ENCODE measurements at regions not wholly inside any gene's neighbourhood (a gene's known extent, or its start where the extent isn't known, plus 50 kb on each side); places are given as distances from the start of the nearest gene placed in this dataset.

DNA sequence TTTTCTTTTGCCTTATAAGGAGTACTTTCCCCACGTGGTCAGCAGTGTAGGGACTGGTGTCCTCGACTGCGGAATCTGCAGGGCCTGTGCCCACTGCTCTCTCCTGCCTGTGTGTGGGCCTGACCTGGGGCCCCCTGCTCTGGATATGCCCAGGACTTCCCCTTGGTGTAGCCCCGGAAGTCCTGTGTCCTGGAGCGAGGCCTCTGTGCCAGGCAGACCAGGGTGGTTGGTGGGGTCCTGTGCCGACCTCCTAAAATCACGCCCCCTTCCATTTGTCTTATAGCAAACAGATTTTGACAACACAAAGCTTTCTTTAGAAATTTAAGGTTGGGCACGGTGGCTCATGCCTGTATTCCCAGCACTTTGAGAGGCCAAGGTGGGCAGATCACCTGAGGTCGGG, 64.2 kb downstream of the DLL1 start:
- TF ChIP-seq CTCF (conservative IDR thresholded peaks at IDR 0.05; ENCODE audit: low read depth in 2 of 2) (no peak), REST (IDR thresholded peaks at IDR 0.05; ENCODE audit: unreplicated experiment) (no peak), EZH2 (IDR thresholded peaks at IDR 0.05; ENCODE audit: low read depth, unreplicated experiment) (no peak), EZH2phosphoT487 (IDR thresholded peaks at IDR 0.05; ENCODE audit: unreplicated experiment) (no peak), POLR2AphosphoS5 (IDR thresholded peaks at IDR 0.05; ENCODE audit: low read depth) (no peak), CREB1 (CRISPR knock-in tag; IDR thresholded peaks at IDR 0.05; ENCODE audit: low read depth) (no peak), ZNF331 (CRISPR knock-in tag; IDR thresholded peaks at IDR 0.05; ENCODE audit: low read depth) (no peak), NANOG (IDR thresholded peaks at IDR 0.05; ENCODE audit: borderline replicate concordance) (no peak), JUNB (IDR thresholded peaks at IDR 0.05; ENCODE audit: unreplicated experiment) (no peak), ZNF114 (CRISPR knock-in tag; IDR thresholded peaks at IDR 0.05) (no peak), STAT1 (IDR thresholded peaks at IDR 0.05; ENCODE audit: unreplicated experiment) (no peak)
- TF ChIP-seq, protein P1, sequence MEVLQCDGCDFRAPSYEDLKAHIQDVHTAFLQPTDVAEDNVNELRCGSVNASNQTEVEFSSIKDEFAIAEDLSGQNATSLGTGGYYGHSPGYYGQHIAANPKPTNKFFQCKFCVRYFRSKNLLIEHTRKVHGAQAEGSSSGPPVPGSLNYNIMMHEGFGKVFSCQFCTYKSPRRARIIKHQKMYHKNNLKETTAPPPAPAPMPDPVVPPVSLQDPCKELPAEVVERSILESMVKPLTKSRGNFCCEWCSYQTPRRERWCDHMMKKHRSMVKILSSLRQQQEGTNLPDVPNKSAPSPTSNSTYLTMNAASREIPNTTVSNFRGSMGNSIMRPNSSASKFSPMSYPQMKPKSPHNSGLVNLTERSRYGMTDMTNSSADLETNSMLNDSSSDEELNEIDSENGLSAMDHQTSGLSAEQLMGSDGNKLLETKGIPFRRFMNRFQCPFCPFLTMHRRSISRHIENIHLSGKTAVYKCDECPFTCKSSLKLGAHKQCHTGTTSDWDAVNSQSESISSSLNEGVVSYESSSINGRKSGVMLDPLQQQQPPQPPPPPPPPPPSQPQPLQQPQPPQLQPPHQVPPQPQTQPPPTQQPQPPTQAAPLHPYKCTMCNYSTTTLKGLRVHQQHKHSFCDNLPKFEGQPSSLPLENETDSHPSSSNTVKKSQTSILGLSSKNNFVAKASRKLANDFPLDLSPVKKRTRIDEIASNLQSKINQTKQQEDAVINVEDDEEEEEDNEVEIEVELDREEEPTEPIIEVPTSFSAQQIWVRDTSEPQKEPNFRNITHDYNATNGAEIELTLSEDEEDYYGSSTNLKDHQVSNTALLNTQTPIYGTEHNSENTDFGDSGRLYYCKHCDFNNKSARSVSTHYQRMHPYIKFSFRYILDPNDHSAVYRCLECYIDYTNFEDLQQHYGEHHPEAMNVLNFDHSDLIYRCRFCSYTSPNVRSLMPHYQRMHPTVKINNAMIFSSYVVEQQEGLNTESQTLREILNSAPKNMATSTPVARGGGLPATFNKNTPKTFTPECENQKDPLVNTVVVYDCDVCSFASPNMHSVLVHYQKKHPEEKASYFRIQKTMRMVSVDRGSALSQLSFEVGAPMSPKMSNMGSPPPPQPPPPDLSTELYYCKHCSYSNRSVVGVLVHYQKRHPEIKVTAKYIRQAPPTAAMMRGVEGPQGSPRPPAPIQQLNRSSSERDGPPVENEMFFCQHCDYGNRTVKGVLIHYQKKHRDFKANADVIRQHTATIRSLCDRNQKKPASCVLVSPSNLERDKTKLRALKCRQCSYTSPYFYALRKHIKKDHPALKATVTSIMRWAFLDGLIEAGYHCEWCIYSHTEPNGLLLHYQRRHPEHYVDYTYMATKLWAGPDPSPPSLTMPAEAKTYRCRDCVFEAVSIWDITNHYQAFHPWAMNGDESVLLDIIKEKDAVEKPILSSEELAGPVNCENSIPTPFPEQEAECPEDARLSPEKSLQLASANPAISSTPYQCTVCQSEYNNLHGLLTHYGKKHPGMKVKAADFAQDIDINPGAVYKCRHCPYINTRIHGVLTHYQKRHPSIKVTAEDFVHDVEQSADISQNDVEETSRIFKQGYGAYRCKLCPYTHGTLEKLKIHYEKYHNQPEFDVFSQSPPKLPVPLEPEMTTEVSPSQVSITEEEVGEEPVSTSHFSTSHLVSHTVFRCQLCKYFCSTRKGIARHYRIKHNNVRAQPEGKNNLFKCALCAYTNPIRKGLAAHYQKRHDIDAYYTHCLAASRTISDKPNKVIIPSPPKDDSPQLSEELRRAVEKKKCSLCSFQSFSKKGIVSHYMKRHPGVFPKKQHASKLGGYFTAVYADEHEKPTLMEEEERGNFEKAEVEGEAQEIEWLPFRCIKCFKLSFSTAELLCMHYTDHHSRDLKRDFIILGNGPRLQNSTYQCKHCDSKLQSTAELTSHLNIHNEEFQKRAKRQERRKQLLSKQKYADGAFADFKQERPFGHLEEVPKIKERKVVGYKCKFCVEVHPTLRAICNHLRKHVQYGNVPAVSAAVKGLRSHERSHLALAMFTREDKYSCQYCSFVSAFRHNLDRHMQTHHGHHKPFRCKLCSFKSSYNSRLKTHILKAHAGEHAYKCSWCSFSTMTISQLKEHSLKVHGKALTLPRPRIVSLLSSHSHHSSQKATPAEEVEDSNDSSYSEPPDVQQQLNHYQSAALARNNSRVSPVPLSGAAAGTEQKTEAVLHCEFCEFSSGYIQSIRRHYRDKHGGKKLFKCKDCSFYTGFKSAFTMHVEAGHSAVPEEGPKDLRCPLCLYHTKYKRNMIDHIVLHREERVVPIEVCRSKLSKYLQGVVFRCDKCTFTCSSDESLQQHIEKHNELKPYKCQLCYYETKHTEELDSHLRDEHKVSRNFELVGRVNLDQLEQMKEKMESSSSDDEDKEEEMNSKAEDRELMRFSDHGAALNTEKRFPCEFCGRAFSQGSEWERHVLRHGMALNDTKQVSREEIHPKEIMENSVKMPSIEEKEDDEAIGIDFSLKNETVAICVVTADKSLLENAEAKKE (CRISPR knock-in tag; IDR thresholded peaks at IDR 0.05) = no peak
- TF ChIP-seq, protein P2, sequence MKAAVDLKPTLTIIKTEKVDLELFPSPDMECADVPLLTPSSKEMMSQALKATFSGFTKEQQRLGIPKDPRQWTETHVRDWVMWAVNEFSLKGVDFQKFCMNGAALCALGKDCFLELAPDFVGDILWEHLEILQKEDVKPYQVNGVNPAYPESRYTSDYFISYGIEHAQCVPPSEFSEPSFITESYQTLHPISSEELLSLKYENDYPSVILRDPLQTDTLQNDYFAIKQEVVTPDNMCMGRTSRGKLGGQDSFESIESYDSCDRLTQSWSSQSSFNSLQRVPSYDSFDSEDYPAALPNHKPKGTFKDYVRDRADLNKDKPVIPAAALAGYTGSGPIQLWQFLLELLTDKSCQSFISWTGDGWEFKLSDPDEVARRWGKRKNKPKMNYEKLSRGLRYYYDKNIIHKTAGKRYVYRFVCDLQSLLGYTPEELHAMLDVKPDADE (IDR thresholded peaks at IDR 0.05) = no peak

Data from GM23338 (cell line).